Gastroesophageal sphincter (tissue), 2 donors: ENCODE measurements at regions not wholly inside any gene's neighbourhood (a gene's known extent, or its start where the extent isn't known, plus 50 kb on each side); places are given as distances from the start of the nearest gene placed in this dataset.

Experiments
- POLR2A ChIP-seq, 2 donors: fragments of 450-650 bp; IDR thresholded peaks; one replicate each; pipeline ENCODE4 v1.6.1; 2017; ENCODE audit warnings: antibody characterized with exemption in 2 of 2, mild to moderate bottlenecking in 2 of 2, moderate library complexity in 1 of 2
- POLR2AphosphoS5 ChIP-seq: sonication (generic); formaldehyde crosslinking; IDR thresholded peaks from one replicate; pipeline ENCODE4 v1.6.1; 2017; ENCODE audit warnings: antibody characterized with exemption

GRCh38 chr17:71461498-71462169 lies 659.2 kb upstream of the SOX9 start:
- no peak for TF ChIP-seq POLR2A (IDR thresholded peaks at IDR 0.05)
- no peak for TF ChIP-seq POLR2AphosphoS5
